Mesodermal cell (in vitro differentiated cells): ENCODE measurements at regions not wholly inside any gene's neighbourhood (a gene's known extent, or its start where the extent isn't known, plus 50 kb on each side); places are given as distances from the start of the nearest gene placed in this dataset.

Source experiments
- H3K27ac ChIP-seq: 2 replicates; pipeline ENCODE4 v1.7.0; 2013; ENCODE audit warnings: mild to moderate bottlenecking, low read depth, low read length, moderate library complexity; ENCODE audit not compliant: severe bottlenecking
- H3K36me3 ChIP-seq: 2 replicates; pipeline ENCODE4 v1.7.1; 2013; ENCODE audit warnings: mild to moderate bottlenecking, low read length, moderate library complexity; ENCODE audit not compliant: control insufficient read depth, insufficient read depth
- H3K4me1 ChIP-seq: one replicate; pipeline ENCODE4 v1.7.1; 2013; ENCODE audit warnings: mild to moderate bottlenecking, low read length; ENCODE audit not compliant: insufficient read depth, control insufficient read depth, poor library complexity, severe bottlenecking
- H3K4me3 ChIP-seq: 2 replicates; pipeline ENCODE4 v1.7.0; 2013; ENCODE audit warnings: low read length, control low read depth, mild to moderate bottlenecking; ENCODE audit not compliant: insufficient read depth, poor library complexity, severe bottlenecking; ENCODE audit errors: extremely low read depth
- H3K9me3 ChIP-seq: 2 replicates; pipeline ENCODE4 v1.7.1; 2013; ENCODE audit warnings: mild to moderate bottlenecking, low read length, moderate library complexity; ENCODE audit not compliant: control insufficient read depth
- WGBS, 2 experiments: methylation state at CpG; one replicate each; pipeline ENCODE4 v1.1.5; 2013; ENCODE audit warnings: missing lambda C conversion rate in 2 of 2; ENCODE audit not compliant: insufficient coverage in 2 of 2; 5-methylcytosine and 5-hydroxymethylcytosine counted together

DNA sequence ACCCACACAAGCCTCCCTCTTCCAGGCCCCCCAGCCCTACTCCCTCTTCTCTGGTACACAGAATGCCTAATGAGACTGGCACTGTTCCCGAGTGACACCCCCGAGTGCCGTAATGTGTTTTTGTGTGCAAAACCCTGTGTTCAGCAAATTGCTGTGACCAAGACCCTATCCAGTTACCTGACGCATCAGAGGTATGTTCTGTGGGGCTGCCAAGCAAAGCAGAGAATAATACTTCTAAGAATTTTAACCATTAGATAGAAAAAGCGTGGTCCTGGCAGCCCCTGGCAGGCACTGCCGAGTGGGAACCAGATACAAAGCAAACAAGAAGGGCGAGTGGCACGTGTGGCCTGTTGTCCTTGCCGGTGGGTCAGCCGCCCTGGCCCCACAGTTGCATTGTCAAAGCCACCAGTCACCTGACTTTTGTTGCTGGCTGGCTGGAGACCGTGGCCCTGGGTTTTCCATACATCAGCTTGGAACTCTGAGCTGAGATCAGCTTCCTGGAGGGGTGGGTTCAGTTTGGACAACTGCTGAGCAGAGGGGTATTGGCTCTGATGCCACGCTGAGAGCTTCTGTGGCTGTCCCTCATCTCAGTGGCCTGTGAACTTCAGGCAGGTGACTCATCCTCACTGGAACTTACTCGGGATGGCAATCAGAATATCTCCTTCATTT is 69.1 kb upstream of the BRD7 start:
- 81 to 84% methylated on average over 13 of the region's 13 CpGs for WGBS, 2 experiments
- Histone ChIP-seq H3K9me3 (peaks cover 40% of the 10 kb centered on the region), H3K27ac (no peak overlapping the region), H3K4me1 (peaks cover 4% of the 10 kb centered on the region), H3K4me3 (no peak overlapping the region), H3K36me3 (no peaks in the 10 kb centered on the region)

GRCh38 chr16:50436271-50436670 is 67.5 kb upstream of the BRD7 start:
- H3K4me3 ChIP-seq: no peak overlapping the region
- H3K36me3 ChIP-seq: no peaks in the 10 kb centered on the region
- peaks cover 27% of the 10 kb centered on the region for H3K9me3 ChIP-seq
- 100% methylated on average over 1 of the region's 3 CpGs; no CpG with 5 or more reads in 1 of the 2 experiments for WGBS, 2 experiments
- peaks cover 4% of the 10 kb centered on the region for H3K4me1 ChIP-seq
- no peak overlapping the region for H3K27ac ChIP-seq

GRCh38 chr16:50434872-50435478 is 66.2 kb upstream of the BRD7 start:
- H3K27ac ChIP-seq: no peak overlapping the region
- 91 to 96% methylated on average over 7 of the region's 7 CpGs for WGBS, 2 experiments
- peaks cover 4% of the 10 kb centered on the region for H3K4me1 ChIP-seq
- H3K9me3 ChIP-seq: peaks cover 17% of the 10 kb centered on the region
- no peaks in the 10 kb centered on the region for H3K36me3 ChIP-seq
- no peak overlapping the region for H3K4me3 ChIP-seq

DNA sequence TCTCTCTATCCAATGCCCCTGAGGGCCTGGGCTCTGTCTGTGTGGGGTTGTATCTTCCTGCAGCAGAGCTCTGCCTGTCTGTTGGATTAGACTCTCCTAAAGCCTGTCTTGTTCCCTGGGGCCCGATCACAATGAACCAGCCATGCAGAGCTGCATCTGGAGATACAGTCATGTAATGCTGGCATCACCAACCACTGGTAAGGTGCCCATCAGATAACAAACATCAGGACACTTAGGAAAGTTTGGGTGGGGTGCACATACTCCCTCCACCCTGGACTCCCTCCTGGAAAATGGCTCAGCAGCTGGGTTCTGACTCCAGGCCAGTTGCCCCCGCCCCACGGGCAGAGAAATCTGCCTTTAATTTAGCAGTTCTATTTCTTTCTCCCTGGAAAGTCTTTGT is 61.3 kb upstream of the BRD7 start:
- Histone ChIP-seq H3K27ac (no peak overlapping the region), H3K36me3 (no peaks in the 10 kb centered on the region), H3K4me1 (peaks cover 3% of the 10 kb centered on the region), H3K9me3 (no peaks in the 10 kb centered on the region), H3K4me3 (no peak overlapping the region)
- 0% methylated on average over 1 of the region's 3 CpGs for WGBS, 2 experiments

DNA sequence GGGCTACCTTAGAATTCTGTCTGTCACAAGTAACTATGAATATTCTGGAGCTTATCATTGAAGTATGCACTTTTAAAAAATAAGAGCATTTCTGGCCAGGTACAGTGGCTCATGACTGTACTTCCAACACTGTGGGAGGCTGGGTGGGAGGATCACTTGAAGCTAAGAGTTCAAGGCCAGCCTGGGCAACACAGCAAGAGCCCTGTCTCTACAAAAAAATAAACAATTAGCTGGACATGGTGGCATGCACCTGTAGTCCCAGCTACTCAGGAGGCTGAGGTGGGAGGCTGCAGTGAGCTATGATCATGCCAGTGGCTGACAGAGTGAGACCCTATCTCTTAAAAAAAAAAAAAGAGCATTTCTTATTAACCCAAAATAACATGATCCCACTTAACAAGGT is 60.0 kb upstream of the BRD7 start:
- Histone ChIP-seq H3K4me3 (no peak overlapping the region), H3K36me3 (no peaks in the 10 kb centered on the region), H3K27ac (no peak overlapping the region), H3K4me1 (peaks cover 3% of the 10 kb centered on the region), H3K9me3 (no peaks in the 10 kb centered on the region)

GRCh38 chr16:50428116-50428515 is 59.3 kb upstream of the BRD7 start:
- no peak overlapping the region for H3K4me3 ChIP-seq
- H3K9me3 ChIP-seq: no peaks in the 10 kb centered on the region
- H3K27ac ChIP-seq: no peak overlapping the region
- peaks cover 3% of the 10 kb centered on the region for H3K4me1 ChIP-seq
- H3K36me3 ChIP-seq: no peaks in the 10 kb centered on the region
- WGBS, 2 experiments: 90% methylated on average over 1 of the region's 2 CpGs; no CpG with 5 or more reads in 1 of the 2 experiments

GRCh38 chr16:50427107-50427506 is 58.3 kb upstream of the BRD7 start:
- no peak overlapping the region for H3K4me3 ChIP-seq
- WGBS, 2 experiments: 96 to 98% methylated on average over 5 to 6 of the region's 6 CpGs

DNA sequence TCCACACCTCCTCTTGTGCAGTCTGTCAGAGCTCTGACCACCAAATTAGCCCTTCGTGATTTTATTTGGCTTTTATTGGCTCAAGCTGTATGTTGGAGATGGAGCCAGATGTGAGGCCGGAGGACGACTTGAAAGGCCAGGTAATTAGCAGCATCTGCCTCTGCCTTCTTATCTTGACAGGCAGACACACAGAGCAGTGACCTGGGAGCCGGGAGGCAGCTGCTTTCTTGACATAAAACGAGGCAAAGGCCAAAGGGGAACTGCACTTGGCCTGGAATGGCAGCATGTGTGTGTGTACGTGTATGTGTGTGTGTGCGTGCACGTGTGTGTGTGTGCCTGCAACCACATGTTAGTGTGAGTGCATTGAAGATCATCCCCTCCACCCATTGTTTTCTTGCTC is 56.9 kb upstream of the BRD7 start:
- H3K9me3 ChIP-seq: no peaks in the 10 kb centered on the region
- peaks cover 3% of the 10 kb centered on the region for H3K4me1 ChIP-seq
- no peak overlapping the region for H3K4me3 ChIP-seq
- H3K36me3 ChIP-seq: no peaks in the 10 kb centered on the region
- no peak overlapping the region for H3K27ac ChIP-seq
- WGBS, 2 experiments: 49 to 75% methylated on average over 3 of the region's 8 CpGs

More at GRCh38 chr16:50427107-50427506, 58.3 kb upstream of the BRD7 start:
- H3K4me1 ChIP-seq: peaks cover 3% of the 10 kb centered on the region
- no peaks in the 10 kb centered on the region for H3K9me3 ChIP-seq
- no peak overlapping the region for H3K27ac ChIP-seq
- no peaks in the 10 kb centered on the region for H3K36me3 ChIP-seq

- H3K36me3 ChIP-seq: no peaks in the 10 kb centered on the region
- 95 to 100% methylated on average over 2 to 3 of the region's 3 CpGs for WGBS, 2 experiments
- no peak overlapping the region for H3K27ac ChIP-seq
- H3K4me1 ChIP-seq: peaks cover 3% of the 10 kb centered on the region
- peaks cover 3% of the 10 kb centered on the region for H3K9me3 ChIP-seq
- no peak overlapping the region for H3K4me3 ChIP-seq
Observed at GRCh38 chr16:50425044-50425443, 56.3 kb upstream of the BRD7 start.

GRCh38 chr16:50422926-50423325 is 54.1 kb upstream of the BRD7 start:
- peaks cover 17% of the 10 kb centered on the region for H3K9me3 ChIP-seq
- H3K4me1 ChIP-seq: no peaks in the 10 kb centered on the region
- no peaks in the 10 kb centered on the region for H3K36me3 ChIP-seq
- H3K27ac ChIP-seq: no peak overlapping the region
- 83 to 100% methylated on average over 1 of the region's 1 CpG for WGBS, 2 experiments
- no peak overlapping the region for H3K4me3 ChIP-seq

DNA sequence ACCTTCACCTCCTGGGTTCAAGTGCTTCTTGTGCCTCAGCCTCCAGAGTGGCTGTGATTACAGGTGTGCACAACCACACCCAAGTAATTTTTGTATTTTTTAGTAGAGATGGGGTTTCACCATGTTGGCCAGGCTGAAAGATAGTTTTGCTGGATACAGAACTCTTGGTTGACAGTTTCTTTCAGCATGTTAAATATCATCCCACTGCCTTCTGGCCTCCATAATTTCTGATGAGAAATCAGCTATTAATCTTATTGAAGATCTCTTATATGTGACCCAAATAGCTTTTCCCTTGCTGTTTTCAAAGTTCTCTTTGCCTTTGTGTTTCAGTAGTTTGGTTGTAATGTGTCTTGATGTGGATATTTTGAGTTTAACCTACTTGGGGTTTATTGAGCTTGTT is 50.3 kb upstream of the BRD7 start:
- Histone ChIP-seq H3K4me1 (no peaks in the 10 kb centered on the region), H3K36me3 (no peaks in the 10 kb centered on the region), H3K27ac (no peak overlapping the region), H3K4me3 (no peak overlapping the region), H3K9me3 (peaks cover 17% of the 10 kb centered on the region)
